ENCODE measurements at regions not wholly inside any gene's neighbourhood (a gene's known extent, or its start where the extent isn't known, plus 50 kb on each side); places are given as distances from the start of the nearest gene placed in this dataset.

DNA sequence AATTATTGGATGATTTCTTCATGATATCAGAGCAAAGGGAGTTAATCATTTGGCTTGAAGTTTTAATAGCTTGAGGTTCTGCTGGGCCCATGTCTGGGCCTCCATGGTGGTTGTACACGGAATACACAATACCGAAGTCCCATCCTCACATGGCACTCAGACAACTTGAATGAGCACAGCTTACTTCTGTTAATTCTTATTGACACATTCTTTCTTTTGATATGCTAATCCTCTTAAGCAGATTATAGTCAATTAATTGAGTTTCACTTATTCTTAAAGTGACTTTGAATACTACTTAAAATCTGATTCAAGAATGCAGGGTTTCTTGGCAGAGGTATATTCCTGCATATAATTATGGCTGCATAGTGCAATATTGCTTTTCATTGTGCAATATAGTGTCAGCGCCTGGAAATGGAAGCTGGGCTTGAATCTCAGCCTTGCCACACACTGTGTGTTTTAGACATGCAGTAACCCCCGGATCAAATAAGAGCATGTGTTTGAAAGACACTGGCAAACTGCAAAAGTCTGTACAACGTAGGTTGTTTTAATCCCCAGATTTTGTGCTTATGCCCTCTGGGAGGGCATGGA, 543.5 kb upstream of the ADARB2 start:
- no peak for DNase-seq
- ATAC-seq (replicated peaks), result no peak
- Mint-ChIP-seq H3K36me3 (ENCODE audit: insufficient read depth) (no peaks in the 10 kb centered on the region), H3K4me3 (no peak overlapping the region), H3K27ac (no peak overlapping the region), H3K9me3 (peaks cover 0 to 2% of the 10 kb centered on the region in 2 donors), H3K27me3 (no peaks in the 10 kb centered on the region), H3K4me1 (ENCODE audit: low read depth in 2 of 2) (no peaks in the 10 kb centered on the region)

DNA sequence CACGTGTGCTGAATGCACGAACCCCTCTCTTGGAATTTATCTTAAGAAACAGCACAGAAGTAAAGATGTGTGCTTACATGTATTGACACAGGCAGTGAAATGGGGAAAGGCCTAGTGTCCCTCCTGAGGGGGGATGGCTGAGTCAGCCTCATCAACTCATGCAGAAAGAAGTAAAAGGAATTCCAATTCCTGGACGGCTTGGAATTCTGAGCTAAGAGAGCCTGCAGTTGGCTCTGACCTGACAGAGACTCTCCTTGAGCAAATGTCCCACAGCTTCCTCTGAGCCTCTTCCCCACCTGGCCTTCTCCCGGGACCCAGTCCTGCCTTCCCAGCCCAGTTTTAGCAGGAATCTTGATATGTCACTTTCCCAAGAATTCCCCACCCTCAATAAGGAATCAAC, 542.4 kb upstream of the ADARB2 start:
- Mint-ChIP-seq H3K4me3 (no peak overlapping the region), H3K36me3 (ENCODE audit: insufficient read depth) (no peaks in the 10 kb centered on the region), H3K9me3 (peaks cover 0 to 2% of the 10 kb centered on the region in 2 donors), H3K27ac (no peak overlapping the region), H3K4me1 (ENCODE audit: low read depth in 2 of 2) (no peaks in the 10 kb centered on the region), H3K27me3 (no peaks in the 10 kb centered on the region)
- no peak for ATAC-seq (replicated peaks)
- DNase-seq, result no peak

DNA sequence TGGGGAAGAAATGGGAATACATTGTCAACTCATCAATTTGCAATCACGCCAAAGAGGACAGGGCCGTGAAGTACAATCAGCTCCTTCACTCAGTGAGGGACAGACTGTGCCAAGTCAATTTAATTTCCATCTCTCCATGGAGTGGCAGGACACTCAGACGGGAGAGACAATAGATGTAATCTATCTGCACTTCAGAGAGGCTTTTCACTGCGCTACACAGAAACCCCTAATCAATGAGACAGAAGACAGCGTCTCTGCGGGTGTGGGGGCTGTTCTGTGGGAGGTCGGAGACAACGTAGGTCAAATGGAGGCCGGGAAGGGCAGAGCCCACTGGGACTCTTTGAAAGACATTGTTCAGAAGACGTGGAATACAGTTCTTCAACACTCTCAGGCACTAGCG, 541.0 kb upstream of the ADARB2 start:
- no peak for ATAC-seq (replicated peaks)
- peaks cover 0 to 2% of the 10 kb centered on the region in 2 donors for H3K9me3 Mint-ChIP-seq

DNA sequence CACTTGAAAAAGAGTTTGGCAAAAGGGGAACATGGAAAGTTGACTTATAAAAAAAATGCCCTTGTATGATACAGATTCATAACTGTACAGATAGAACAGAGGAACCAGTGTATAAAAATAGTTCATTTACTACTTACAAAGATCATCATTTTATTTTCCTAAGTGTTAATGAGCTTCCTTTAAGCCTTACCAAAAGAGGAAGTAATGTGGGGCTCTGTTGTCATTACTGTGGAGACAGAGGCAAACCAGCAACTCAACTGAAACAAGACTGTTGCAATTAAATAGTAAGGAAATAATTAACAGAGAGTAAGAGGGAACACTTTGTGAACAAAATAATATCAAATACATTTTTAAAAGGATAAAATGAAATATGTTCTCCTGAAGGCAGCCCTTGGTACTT, 526.2 kb upstream of the ADARB2 start:
- DNase-seq (no peak), ATAC-seq (replicated peaks) (no peak)
- peaks cover under 1 to 3% of the 10 kb centered on the region in 2 donors for H3K9me3 Mint-ChIP-seq
- no peaks in the 10 kb centered on the region for H3K36me3 Mint-ChIP-seq (ENCODE audit: insufficient read depth)
- peaks cover 0 to 6% of the 10 kb centered on the region in 2 donors for H3K27me3 Mint-ChIP-seq
- no peaks in the 10 kb centered on the region for H3K4me1 Mint-ChIP-seq (ENCODE audit: low read depth in 2 of 2)
- H3K27ac Mint-ChIP-seq, result no peak overlapping the region
- H3K4me3 Mint-ChIP-seq, result no peak overlapping the region

More for the DNA sequence above, 541.0 kb upstream of the ADARB2 start:
- H3K36me3 Mint-ChIP-seq (ENCODE audit: insufficient read depth), result no peaks in the 10 kb centered on the region
- no peaks in the 10 kb centered on the region for H3K4me1 Mint-ChIP-seq (ENCODE audit: low read depth in 2 of 2)
- no peak for DNase-seq
- no peaks in the 10 kb centered on the region for H3K27me3 Mint-ChIP-seq
- no peak overlapping the region for H3K27ac Mint-ChIP-seq
- no peak overlapping the region for H3K4me3 Mint-ChIP-seq

DNA sequence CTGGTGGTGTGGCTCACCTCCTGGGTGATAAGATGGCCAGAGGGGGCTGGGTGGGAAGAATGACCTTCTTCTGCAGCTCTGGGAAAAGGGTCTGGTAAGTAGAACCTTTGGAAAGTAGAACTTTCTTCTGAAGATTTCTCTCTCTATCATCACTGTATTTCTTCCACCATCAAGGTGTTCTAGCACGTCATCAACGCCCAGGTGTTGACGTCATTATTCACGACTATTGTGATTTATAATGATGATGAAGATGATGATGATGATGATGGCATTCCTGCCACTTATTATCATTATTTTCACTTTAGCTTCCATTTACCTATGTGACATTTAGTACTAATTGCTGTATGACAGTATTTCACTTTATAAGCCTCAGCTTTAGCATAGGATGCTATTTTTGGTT, 525.6 kb upstream of the ADARB2 start:
- H3K4me1 Mint-ChIP-seq (ENCODE audit: low read depth in 2 of 2), result no peaks in the 10 kb centered on the region
- H3K4me3 Mint-ChIP-seq, result no peak overlapping the region
- ATAC-seq (replicated peaks), result no peak
- H3K27ac Mint-ChIP-seq, result no peak overlapping the region
- DNase-seq, result no peak
- no peaks in the 10 kb centered on the region for H3K27me3 Mint-ChIP-seq
- peaks cover 0 to 3% of the 10 kb centered on the region in 2 donors for H3K9me3 Mint-ChIP-seq
- no peaks in the 10 kb centered on the region for H3K36me3 Mint-ChIP-seq (ENCODE audit: insufficient read depth)

DNA sequence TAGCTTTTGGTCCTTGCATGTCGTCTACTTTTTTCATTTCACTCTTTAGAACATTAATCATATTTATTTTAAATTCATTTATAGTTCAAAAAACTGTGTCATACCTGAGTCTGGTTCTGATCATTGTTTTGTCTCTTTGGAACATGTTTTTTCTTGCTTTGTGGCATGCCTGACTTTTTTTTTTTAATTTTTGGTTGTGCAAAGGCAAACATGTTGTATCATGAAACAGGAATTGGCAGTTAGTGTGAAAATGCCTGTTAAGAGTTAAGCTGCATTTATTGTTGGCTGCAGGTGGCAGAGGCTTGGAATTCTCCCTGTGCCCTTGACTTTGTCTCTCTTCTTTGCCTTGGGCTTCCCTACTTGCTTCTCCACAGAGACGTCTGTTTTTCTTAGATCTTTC, 525.0 kb upstream of the ADARB2 start:
- no peak for DNase-seq
- no peaks in the 10 kb centered on the region for H3K36me3 Mint-ChIP-seq (ENCODE audit: insufficient read depth)
- no peak for ATAC-seq (replicated peaks)
- H3K4me1 Mint-ChIP-seq (ENCODE audit: low read depth in 2 of 2), result no peaks in the 10 kb centered on the region
- no peak overlapping the region for H3K27ac Mint-ChIP-seq
- no peak overlapping the region for H3K4me3 Mint-ChIP-seq
- H3K9me3 Mint-ChIP-seq, result peaks cover 0 to 3% of the 10 kb centered on the region in 2 donors
- no peaks in the 10 kb centered on the region for H3K27me3 Mint-ChIP-seq

DNA sequence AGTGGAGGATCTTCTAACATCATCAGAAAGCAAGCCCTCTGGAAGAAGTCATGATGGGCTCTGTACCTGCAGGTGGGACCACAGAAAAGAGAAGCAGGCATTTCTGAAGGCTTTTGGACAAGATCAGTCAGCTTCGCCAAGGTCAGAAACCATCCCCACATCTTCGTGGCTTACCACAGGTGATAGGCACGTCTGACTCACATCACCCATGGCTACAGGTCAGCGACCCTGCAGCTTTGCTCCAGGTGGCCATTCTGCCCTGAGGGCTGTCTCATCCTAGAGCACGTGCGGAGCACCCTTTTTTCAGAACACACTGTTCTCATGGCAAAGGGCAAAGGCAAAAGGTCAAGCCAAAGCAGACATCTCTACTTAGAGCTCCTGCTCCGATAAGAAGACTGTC, 518.9 kb upstream of the ADARB2 start:
- Mint-ChIP-seq H3K27me3 (no peaks in the 10 kb centered on the region), H3K4me3 (no peak overlapping the region), H3K36me3 (ENCODE audit: insufficient read depth) (no peaks in the 10 kb centered on the region), H3K27ac (no peak overlapping the region), H3K4me1 (ENCODE audit: low read depth in 2 of 2) (no peaks in the 10 kb centered on the region), H3K9me3 (peaks cover 0 to 1% of the 10 kb centered on the region in 2 donors)
- DNase-seq (no peak), ATAC-seq (replicated peaks) (no peak)

DNA sequence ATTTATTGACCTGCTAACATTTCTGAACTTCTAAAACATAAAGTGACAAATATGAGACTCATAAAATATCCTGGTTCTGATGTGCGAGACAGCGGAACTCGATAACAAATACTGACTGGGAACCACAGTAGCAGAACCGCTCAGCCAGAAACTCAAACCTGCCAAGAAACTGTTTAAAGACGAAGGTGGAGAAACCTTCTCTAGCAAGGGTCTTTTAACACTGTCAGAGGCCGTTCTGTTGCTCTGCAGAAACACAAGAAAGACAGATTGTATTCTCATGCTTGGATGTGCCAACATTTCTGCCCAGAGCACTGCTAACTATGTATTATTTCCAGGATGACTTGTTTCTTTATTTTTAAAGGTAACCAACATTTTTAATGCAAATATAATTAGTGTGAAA, 514.8 kb upstream of the ADARB2 start:
- Mint-ChIP-seq H3K9me3 (peaks cover 2 to 14% of the 10 kb centered on the region in 2 donors), H3K4me3 (no peak overlapping the region), H3K4me1 (ENCODE audit: low read depth in 2 of 2) (no peaks in the 10 kb centered on the region), H3K27ac (no peak overlapping the region), H3K36me3 (ENCODE audit: insufficient read depth) (no peaks in the 10 kb centered on the region), H3K27me3 (no peaks in the 10 kb centered on the region)
- no peak for ATAC-seq (replicated peaks)
- no peak for DNase-seq

DNA sequence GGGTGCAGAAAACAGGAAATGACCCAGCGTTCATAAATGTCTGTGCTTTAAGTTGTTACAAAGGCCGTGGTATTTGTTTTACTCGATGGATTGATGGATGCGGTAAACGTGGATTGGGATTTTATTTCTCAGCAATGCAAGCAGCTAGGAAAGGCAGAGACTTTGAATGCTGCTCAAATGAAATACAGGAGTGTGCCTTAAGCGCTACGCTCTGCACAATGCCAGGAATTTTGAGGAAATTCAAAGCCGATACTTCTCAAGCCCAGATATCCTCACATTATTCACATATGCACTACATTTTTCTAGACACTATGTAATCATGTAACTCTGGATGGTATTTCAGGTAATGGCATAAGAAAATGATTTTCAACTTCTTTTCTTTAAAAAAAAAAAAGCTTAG, 514.3 kb upstream of the ADARB2 start:
- Mint-ChIP-seq H3K4me1 (ENCODE audit: low read depth in 2 of 2) (no peaks in the 10 kb centered on the region), H3K36me3 (ENCODE audit: insufficient read depth) (no peaks in the 10 kb centered on the region), H3K9me3 (peaks cover 2 to 14% of the 10 kb centered on the region in 2 donors), H3K4me3 (no peak overlapping the region), H3K27me3 (no peaks in the 10 kb centered on the region), H3K27ac (no peak overlapping the region)
- DNase-seq (no peak), ATAC-seq (replicated peaks) (no peak)

- ATAC-seq (replicated peaks), result no peak
- Mint-ChIP-seq H3K36me3 (ENCODE audit: insufficient read depth) (no peaks in the 10 kb centered on the region), H3K27ac (no peak overlapping the region), H3K4me1 (ENCODE audit: low read depth in 2 of 2) (no peaks in the 10 kb centered on the region), H3K9me3 (peaks cover 3 to 14% of the 10 kb centered on the region in 2 donors), H3K4me3 (no peak overlapping the region), H3K27me3 (no peaks in the 10 kb centered on the region)
- no peak for DNase-seq
These were observed 509.4 kb upstream of the ADARB2 start for GRCh38 chr10:2246747-2247146.

GRCh38 chr10:2245580-2245979, 508.3 kb upstream of the ADARB2 start:
- no peaks in the 10 kb centered on the region for H3K36me3 Mint-ChIP-seq (ENCODE audit: insufficient read depth)
- no peak for ATAC-seq (replicated peaks)
- no peak for DNase-seq
- no peak overlapping the region for H3K4me3 Mint-ChIP-seq
- H3K27ac Mint-ChIP-seq, result no peak overlapping the region
- H3K9me3 Mint-ChIP-seq, result peaks cover 3 to 9% of the 10 kb centered on the region in 2 donors
- no peaks in the 10 kb centered on the region for H3K4me1 Mint-ChIP-seq (ENCODE audit: low read depth in 2 of 2)
- no peaks in the 10 kb centered on the region for H3K27me3 Mint-ChIP-seq

DNA sequence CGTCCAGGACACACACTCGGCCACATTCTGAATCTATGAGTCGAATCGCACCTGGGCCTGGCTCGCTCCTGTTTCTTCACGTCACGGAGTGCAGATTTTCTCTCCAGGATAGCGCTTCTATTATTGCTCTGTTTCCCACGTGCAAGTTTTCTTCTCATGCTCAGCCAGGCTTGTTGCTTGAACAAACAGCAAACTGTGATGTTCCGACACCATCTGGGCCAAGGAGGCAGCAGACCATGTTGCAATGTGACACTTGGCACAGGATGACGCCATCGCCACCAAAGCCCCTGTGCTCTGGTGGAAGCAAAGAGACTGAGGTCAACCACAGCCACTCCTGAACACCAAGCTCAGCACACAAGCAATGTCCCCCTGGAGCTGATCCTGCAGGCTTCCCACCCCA, 507.1 kb upstream of the ADARB2 start:
- DNase-seq, result no peak
- Mint-ChIP-seq H3K4me1 (ENCODE audit: low read depth in 2 of 2) (no peaks in the 10 kb centered on the region), H3K27ac (no peak overlapping the region), H3K4me3 (no peak overlapping the region), H3K27me3 (no peaks in the 10 kb centered on the region), H3K9me3 (peaks cover 0 to 3% of the 10 kb centered on the region in 2 donors), H3K36me3 (ENCODE audit: insufficient read depth) (no peaks in the 10 kb centered on the region)
- no peak for ATAC-seq (replicated peaks)

GRCh38 chr10:2236876-2237275, 499.6 kb upstream of the ADARB2 start:
- Mint-ChIP-seq H3K36me3 (ENCODE audit: insufficient read depth) (no peaks in the 10 kb centered on the region), H3K27me3 (no peaks in the 10 kb centered on the region), H3K27ac (no peak overlapping the region), H3K9me3 (no peaks in the 10 kb centered on the region), H3K4me3 (no peak overlapping the region), H3K4me1 (ENCODE audit: low read depth in 2 of 2) (no peaks in the 10 kb centered on the region)
- ATAC-seq (replicated peaks), result no peak
- no peak for DNase-seq

DNA sequence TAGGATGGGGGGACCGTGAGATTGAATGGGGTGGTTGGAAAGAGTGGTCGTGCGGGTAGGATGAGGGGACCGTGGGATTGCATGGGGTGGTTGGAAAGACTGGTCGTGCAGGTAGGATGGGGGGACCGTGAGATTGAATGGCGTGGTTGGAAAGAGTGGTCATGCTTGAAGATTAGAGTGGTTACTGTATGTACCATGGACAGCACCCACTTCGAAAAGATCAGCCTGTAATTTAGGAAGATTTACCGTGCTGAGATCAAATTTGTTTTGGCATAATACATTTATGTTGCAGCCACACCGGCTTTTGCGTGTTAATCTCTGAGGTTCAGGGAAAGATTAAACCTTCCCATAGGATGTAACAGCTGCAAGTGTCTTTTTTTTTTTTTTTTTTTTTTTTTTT, 495.2 kb upstream of the ADARB2 start:
- ATAC-seq (replicated peaks) (no peak), DNase-seq (no peak)
- Mint-ChIP-seq H3K4me3 (no peak overlapping the region), H3K27me3 (no peaks in the 10 kb centered on the region), H3K4me1 (ENCODE audit: low read depth in 2 of 2) (no peaks in the 10 kb centered on the region), H3K9me3 (no peaks in the 10 kb centered on the region), H3K27ac (no peak overlapping the region), H3K36me3 (ENCODE audit: insufficient read depth) (no peaks in the 10 kb centered on the region)

DNA sequence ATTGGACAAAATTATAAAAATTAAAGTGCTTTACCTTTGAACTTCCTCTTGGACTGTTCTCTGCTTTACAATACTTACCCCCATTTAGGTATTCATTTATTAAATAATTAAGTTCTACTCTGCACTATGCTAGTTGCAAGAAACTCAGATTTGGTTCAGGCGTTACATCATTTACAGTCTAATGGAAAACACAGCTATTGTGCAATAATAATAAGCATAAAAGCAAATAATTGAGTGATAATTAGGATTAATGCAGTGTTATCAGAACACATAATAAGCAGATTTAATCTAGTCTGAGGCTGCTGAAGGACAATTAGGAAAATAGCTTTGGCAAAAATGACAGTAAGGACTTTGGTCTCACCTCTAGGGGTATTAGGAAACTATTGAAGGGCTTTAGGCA, 493.2 kb upstream of the ADARB2 start:
- H3K27ac Mint-ChIP-seq, result no peak overlapping the region

More for the DNA sequence above, 493.2 kb upstream of the ADARB2 start:
- Mint-ChIP-seq H3K36me3 (ENCODE audit: insufficient read depth) (no peaks in the 10 kb centered on the region), H3K4me1 (ENCODE audit: low read depth in 2 of 2) (no peaks in the 10 kb centered on the region), H3K27me3 (peaks cover 0 to 7% of the 10 kb centered on the region in 2 donors), H3K9me3 (no peaks in the 10 kb centered on the region), H3K4me3 (no peak overlapping the region)
- no peak for DNase-seq
- ATAC-seq (replicated peaks), result no peak
